HPDE6-E6E7 (cell line): ENCODE measurements at regions not wholly inside any gene's neighbourhood (a gene's known extent, or its start where the extent isn't known, plus 50 kb on each side); places are given as distances from the start of the nearest gene placed in this dataset.
A peak's percentile ranks its signal among the peaks of the same experiment; 100 is the strongest.

Experiments used
- DNase-seq: peaks from one replicate; pipeline ENCODE4 v3.0.0; 2011; ENCODE audit warnings: missing footprints; ENCODE audit errors: extremely low spot score

DNA sequence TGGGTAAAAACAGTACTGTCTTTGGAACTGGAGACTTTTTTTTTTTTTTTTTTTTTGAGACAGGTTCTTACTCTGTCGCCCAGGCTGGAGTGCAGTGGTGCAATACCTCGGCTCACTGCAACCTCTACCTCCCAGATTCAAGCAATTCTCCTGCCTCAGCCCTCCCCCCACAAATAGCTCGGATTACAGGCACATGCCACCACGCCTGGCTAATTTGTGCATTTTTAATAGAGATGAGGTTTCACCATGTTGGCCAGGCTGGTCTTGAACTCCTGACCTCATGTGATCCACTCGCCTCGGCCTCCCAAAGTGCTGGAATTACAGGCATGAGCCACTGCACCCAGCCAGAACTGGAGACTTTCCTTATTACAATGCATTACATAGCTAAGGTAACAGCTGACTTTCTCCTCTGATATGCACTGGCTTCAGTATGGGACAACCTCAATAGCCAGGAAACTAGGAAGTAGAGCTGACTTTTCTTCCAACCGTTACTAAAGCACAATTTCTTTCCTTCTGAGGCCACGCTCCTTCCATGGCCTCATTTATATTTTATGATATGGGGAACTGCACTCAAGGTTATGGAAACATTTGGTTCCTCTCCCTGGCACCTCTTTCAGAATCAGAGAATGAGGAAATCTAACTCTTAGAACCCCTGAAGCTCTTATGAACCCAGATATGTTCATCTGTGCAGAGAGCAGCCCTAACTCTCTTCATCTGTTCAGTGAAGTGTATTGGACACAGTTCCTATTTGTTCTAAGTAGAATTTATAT, 53.5 kb upstream of the FAM9B start:
- DNase-seq = no peak

DNA sequence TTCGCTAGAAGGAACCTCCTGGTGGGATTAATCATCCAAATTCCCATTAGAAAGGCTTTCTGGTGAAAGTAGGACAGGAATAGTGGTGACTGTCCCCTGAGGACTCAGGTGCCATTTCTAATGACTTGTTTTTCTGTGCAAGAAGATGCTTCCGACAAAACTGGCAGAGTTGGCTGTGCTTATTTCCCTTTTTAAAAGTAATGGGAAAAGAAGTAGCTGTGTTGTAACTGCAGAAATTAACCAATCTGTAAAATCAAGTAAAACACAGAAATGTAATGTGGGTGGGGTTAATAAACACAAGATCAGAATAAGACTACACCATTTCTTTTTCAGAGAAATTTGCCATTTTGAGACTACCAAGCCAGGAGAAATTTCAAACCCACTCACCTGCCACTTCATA, 55.0 kb upstream of the FAM9B start:
- no peak for DNase-seq

DNA sequence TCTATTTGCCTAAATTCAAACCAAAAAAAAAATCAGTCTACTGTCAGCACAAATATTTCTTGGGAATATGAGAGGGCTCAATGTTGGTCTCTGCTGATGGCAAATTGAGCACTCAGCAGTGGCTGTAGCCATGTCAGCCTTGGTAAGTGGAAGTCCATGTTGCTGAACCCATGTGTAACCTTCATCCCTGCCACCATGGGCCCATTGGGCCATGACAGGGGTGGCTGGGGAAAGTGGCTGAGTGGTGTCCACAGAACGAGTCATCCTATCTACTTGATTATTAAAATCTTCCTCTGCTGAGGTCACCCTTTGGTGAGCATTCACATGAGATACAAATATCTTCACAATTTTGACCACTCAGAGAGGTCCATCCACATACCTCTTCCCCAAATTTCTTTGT, 56.8 kb upstream of the FAM9B start:
- no peak for DNase-seq

DNA sequence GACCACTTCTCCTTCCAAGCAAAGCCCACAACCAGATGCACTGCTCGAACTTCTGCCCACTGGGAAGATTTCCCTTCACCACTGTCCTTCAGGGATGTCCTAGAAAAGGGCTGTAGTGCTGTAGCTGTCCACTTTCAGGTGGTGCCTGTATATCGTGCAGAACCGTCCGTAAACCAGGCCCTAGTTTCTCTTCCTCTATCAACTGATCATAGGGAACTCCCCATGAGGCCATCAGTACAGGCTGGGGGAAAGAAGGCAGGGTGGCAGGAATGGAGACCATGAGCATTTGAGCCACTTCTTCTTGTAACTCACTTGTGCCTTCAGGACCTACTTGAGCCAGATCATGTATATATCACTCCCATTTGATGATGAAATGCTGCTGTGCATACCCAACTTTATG, 57.3 kb upstream of the FAM9B start:
- DNase-seq = no peak

DNA sequence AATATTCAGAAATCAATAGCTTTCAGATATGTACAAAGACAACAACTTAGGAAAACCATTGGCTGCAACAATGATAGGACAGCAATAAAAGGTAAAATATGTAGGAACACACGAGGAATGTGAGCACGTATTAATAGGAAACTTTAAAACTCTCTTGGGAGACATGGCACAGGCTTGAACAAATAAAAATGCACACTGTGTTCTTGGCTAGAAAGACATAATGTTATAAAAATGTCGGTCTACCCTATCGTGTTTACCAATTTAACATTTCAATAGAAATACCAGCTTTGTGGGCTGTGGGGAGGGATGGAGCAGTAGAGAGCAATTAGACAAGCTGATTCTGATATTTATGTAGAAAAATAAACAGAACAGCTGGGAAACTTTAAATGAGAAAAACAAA, 69.0 kb upstream of the FAM9B start:
- DNase-seq = no peak

DNA sequence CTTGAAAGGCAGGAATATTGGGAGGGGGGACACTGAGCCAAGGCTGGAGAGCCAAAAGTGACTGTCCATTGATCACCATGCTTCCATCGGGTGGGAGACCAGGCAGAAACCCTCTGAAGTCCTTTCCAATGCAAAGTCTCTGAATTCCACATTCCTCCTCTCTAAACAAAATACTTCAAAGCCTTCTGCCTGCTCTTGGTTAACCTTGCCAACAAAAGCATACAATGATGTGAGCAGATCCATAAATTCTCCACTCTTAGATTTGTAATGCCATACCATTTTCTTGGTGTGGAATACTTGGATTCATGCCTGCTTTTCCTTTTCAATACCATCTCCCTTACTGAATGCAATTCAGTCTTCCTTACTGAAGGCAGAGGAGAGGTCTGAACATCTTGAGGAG, 74.1 kb upstream of the FAM9B start:
- DNase-seq = no peak

DNA sequence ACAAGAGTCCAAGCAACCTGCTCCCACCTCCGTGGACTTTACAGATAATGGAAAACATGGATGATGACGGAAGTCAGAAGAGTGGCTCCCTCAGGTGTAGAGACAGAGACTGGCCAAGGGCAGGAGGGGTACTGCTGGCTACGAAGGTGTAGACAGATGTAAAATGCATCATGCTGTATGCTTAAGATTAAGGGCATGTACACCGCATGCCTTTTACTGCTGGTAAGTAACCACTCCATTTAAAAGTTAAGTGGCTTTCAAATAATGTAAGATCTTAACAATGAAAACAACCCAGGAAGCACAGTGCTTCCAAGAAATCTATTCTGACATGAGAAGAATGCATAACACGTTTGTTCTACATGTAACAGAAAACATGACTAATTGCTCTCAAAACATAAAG, 76.9 kb upstream of the FAM9B start:
- DNase-seq = no peak

DNA sequence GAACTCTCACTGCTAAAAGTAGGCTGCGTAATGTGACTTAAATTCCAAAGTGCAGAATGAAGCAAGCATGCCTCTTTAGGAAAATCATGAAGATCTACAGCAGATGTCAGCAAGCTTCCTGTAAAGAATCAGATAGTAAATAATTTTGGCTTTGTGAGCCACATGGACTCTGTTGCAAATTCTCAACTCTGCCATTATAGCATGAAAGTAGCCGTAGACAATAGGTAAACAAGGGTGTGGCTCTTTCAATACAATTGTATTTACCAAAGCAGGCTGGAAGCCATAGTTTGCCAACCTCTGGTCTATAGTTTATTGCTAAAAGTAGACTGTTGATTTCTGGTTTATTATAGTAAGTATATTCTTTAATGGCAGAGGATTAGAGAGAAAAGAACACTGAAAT, 80.3 kb upstream of the FAM9B start:
- DNase-seq = no peak

DNA sequence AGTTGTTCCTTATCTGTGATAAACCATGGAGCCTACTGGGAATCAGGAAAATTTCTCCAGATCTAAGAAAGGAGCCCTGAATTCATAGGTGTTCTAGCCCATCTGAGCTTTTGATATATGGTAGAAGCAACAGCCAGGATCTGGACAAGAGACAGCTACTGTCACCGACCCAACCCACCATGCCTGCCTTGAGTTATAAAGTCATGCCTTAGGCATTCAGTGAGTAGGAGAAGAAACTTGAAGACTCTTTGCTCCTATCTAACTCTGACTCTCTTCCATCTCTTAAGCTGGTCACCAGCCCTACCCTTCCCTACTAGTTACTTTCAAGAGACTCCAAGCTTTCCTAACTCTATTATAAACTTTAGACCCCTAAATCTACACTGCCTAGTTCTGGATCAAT, 83.9 kb upstream of the FAM9B start:
- no peak for DNase-seq

DNA sequence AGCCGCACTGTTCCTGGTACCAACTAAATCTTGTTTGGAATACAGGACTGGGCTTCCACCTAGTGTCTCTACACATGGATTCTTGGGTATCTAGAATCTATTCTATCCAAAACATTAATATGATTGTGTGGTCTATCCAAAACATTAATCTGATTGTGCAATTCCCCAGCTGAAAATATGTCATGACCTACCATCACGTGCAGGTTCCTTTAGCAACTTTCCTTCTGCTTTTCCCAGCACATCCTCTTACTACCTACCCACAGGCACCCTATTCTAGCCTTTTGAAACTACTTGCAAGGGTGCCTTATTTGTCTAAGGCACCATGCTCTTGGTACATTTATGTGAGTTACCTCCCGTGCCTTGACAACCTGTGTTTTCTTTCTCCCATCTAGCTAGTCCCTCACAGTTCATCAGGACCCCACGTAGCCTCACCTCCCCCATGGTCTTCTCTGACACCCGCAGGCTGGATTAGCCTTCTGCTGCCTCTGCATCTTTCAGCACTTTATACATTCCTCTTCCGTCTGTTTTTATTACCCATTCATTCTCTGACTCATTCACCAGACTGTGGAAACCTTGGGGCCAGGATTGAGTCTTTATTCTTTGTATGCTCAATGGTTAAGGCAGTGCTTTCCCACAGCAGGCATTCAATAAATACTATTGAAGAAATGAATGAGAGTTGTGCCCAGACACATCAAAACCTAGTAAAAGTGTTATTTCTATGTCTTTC, 88.8 kb upstream of the FAM9B start:
- no peak for DNase-seq

DNA sequence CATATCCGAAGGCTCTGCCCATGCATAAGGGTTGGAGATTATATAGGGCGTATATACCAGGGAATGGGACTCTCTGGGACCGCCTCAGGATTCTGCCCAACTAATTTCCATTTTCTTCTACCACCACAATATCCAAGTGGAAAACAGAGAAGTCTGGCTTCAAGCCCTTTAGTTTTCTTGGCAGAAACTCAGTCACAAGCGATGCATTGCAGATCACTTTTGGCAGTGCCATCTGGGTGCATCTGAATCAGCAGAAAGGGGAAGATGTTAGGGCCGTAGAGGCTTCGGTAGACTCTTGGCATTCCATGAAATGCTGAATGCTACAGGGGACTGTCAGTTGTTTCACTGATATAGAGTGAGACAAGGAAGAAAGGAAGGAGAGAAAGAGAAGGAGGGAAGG, 94.1 kb upstream of the FAM9B start:
- DNase-seq = no peak

DNA sequence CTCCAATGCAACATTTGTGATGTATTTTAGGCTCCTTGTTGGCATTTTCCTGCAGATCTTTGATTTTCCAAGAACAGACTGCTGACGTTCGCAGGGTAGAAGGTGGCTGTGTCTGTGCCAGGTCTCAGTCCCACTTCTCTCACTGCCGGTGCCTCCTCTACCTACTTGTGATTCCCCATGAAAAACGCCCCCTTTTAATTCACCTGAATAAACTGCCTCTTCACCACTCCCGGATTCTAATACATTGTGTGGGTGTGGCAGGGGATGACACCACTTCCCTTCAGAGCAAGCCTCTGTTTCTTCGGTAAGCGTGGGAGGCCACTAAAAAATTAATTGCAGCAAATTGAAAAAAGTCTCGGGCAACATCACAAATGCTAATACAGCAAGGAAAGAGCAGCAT, 96.1 kb upstream of the FAM9B start:
- DNase-seq = no peak

DNA sequence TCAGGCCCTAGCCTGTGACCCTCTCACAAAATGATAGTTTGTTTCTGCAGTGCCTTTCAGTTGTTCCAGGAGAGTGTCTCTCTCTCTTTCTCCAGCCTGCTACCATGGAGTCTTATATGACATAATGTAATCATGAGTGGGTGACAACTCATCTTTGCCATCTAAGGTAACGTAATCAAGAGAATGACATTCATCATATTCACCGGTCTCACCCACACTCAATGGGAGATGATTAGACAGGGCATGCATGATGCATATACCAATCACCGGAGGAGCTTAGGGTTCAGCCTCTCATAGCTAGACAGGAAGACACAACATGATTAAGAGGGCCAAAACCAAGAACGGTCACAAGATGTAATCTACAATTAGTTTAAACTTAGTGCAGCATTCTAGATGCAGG, 97.1 kb upstream of the FAM9B start:
- no peak for DNase-seq

DNA sequence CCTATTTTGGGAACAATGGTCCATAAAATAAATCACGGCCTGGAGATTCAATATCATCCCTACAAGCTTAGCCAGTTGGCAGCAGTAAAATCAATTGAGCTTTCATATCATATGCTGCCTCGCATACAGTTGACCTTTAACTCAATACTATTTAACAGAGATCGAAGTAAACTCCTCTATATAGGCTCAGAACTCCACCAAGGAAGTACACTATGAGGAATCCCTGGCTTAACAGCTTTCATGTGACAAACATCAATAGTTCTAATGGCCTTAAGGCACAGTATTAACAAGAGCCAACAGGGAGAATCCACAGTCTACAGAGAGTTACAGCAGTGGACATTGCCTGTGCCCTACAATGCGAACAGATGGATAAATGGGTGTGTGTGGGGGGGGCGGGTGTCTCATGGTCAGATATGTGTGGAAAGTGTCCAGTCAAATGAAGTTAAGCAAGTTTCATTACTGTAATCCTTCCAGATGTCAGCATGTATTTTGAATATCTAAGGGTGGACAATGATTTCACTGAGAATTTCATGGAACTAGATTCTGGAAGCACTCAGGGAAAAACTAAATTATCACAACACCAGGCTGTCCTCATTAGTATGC, 98.2 kb upstream of the FAM9B start:
- no peak for DNase-seq

DNA sequence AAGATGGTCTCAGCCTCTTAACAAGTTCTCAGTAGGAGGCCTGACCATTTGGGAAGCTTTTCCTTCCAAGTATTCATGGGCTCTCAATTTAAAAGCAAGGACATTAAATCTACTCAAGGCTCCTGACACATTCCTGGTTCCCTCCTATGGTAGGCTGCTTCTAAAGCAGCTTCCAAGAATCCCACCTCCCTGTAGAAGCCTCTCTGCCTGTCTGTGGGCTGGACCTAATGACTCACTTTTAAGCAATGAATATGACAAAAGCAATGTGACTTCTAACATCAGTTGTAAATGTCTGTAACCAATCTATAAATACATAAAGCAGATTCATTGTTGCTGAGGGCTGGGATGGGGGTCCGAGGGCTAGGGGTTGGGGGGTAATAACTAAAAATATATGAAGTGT, 99.5 kb upstream of the FAM9B start:
- no peak for DNase-seq

DNA sequence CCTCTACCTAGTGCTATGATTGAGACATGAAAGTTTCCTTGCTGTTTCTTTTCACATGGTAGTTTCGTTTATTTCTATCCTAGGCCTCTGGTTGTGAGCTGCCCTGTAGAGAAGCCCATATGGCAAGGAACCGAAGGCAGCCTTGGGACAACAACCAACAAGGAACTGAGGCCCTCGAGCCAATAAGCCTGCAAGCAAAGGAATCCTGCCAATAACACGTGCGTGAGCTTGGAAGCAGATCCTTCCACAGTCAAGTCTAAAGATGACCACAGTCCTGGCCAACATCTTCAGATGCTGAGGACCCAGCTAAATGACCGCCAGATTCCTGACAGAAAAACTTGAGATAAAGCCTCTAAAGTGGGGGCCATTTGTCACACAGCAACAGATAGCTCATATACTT, 100.4 kb upstream of the FAM9B start:
- DNase-seq = no peak

DNA sequence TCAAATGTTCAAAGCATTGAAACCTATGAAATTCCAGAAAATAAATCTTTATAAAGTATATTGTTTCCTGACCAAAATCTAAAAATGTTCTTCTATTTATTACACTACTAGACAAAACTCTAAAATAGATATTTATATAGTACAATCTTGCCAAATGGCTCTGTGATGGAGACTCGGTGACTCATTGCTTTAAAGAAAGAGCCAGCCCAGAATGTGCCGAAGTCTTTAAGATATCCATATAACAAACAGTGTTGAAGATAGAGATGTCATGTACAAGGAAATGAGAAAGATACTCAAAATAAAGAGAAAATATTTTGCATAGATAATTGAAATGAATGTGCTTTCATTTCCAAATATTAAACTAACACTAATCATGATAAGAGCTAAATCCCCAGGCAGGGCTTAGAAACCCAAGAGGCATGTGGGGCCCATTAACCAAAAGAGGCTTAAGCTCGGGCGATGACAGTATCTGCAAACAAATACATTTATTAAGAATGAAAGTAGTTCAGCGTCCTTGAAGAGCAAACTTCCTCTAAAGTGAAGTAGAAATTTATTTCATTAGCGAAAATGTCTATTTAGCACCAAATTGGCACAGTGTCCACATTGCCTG, 102.1 kb upstream of the FAM9B start:
- DNase-seq = no peak

DNA sequence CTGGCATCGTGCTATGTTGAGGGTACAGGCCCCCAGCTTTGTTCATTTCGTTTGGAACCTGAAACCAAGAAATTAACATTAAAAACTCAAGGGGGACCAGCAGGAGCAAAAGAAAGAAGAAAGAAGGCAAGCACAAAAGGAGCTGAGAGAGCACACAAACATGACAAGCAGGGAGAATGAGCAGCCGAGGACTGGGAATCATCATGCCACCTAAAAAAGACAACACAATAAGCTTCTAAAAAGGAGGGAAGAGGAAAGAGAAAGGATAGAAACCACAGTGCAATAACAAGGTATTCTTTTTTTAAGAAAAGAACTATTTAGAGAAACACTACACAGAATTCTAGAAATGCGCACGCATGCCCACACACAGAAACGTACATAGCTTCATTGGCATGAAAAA, 103.2 kb upstream of the FAM9B start:
- DNase-seq = no peak

DNA sequence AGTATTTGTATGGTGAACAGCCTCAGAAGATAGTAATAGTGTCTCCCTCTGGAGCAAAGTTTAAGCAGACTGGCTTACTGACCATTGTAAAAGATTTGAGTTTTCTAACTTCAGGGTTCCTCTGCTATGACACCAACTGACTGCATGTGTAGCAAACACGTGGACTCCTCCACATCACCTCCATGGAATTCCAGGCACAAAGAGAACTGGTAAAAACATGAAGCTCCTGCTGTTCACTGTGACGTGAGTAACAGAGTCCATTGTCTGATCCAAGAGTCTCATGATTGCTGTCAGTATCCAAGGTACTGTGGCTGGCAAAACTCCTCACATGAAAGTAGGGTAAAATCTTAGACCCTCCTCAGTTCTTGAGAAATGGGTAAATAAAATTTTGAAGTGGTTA, 107.6 kb upstream of the FAM9B start:
- DNase-seq = peak; percentile 9

DNA sequence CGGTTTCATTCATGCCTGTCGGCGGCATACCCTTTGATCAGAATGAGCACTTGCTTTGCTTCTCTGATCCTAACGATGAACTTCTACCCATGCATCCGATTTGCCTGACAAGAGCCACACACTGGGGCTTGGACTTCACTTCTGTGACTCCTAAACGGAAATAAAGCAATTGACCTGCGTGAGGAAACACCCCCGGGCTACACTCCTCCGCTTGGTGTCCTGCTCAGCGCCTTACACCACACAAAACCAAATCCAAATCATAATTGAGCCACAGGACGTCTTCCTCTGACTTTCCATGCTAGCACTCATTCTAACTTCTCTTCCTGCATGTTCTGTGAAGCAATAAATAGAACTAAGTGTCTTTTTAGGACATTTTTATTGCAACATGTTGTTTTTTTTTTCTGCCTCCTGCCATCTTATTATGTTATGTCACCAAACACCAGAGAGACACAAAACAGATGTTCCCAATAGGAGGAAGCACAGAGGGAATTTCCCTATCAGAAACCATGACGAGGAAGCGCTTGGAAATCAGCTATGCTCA, 110.8 kb upstream of the FAM9B start:
- DNase-seq = no peak

DNA sequence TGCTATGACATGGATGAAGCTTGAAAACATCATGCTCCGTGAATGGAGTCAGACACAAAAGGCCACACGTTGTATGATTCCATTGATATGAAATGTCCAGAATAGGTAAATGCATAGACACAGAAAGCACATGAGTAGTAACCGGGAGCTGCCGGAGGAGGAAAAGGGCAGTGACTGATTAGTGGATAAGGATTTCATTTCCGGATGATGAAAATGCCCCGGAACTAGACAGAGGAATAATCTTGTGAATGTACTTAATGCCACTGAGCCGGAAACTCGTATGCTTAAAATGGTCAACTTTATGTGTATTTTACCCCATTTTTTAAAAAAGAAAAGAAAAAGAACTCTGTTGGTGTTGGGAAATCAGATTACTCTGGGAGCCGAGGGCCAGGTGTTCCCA, 112.7 kb upstream of the FAM9B start:
- no peak for DNase-seq

DNA sequence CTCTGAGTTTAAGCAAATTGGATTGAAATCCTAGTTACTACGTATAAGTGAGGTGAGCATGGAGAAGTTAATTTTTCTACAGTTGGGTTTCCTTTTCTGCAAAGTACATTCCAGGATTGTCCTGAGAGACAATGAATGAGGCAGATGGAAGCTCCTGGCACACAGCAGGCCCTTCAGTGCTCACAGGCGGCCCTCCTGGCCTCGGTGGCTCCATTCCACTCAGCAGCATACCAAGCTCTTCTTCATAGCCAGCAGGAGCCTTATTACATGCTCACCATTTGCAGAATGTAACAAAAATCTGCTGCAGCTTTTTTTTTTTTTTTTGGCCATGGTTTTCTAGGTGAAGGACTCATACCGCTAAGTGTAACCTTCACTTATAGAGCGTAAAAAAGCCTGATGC, 113.2 kb upstream of the FAM9B start:
- no peak for DNase-seq

DNA sequence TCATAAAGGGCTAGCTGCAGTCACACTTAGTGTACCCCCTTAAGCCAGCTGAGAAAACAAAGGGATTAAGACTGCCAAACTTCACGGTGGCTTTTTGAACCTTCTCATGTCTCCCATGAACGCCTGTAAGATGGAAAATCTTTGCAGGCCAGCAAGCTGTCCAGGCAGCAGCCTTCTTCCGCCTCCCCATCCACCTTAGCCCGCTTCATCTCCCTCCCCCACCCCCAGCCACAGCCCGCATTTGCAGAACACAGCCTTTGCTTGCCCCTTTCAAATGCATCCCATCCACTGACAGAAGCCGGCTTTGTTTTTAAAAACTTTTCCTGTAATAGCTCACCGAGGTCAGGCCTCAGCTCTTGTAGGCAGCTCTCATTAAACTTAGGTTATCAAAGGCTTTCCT, 113.8 kb upstream of the FAM9B start:
- no peak for DNase-seq
